Duodenal mucosa (tissue), 2 donors: ENCODE measurements at regions not wholly inside any gene's neighbourhood (a gene's known extent, or its start where the extent isn't known, plus 50 kb on each side); places are given as distances from the start of the nearest gene placed in this dataset.

Source experiments
- H3K27ac ChIP-seq: one replicate; pipeline ENCODE4 v1.7.0; 2013; ENCODE audit warnings: low read depth, low read length
- H3K27me3 ChIP-seq, 2 donors: one replicate each; pipeline ENCODE4 v1.7.0; 2013; ENCODE audit warnings: low read length in 2 of 2, control low read depth in 1 of 2; ENCODE audit not compliant: insufficient read depth in 2 of 2, control insufficient read depth in 1 of 2
- H3K36me3 ChIP-seq, 2 donors: one replicate each; pipeline ENCODE4 v1.7.0; 2013; ENCODE audit warnings: low read length in 2 of 2, control low read depth in 1 of 2; ENCODE audit not compliant: insufficient read depth in 2 of 2, control insufficient read depth in 1 of 2
- H3K4me1 ChIP-seq, 2 donors: one replicate each; pipeline ENCODE4 v1.7.0; 2013; ENCODE audit warnings: low read length in 2 of 2, control low read depth in 1 of 2; ENCODE audit not compliant: insufficient read depth in 2 of 2, control insufficient read depth in 1 of 2
- H3K4me3 ChIP-seq, 2 donors: one replicate each; pipeline ENCODE4 v1.7.0; 2013; ENCODE audit warnings: low read length in 2 of 2, low read depth in 1 of 2
- H3K9ac ChIP-seq, 2 donors: one replicate each; pipeline ENCODE4 v1.7.0; 2013; ENCODE audit warnings: low read length in 2 of 2, low read depth in 1 of 2
- H3K9me3 ChIP-seq, 2 donors: one replicate each; pipeline ENCODE4 v1.7.0; 2013; ENCODE audit warnings: low read length in 2 of 2, control low read depth in 1 of 2; ENCODE audit not compliant: control insufficient read depth in 1 of 2

DNA sequence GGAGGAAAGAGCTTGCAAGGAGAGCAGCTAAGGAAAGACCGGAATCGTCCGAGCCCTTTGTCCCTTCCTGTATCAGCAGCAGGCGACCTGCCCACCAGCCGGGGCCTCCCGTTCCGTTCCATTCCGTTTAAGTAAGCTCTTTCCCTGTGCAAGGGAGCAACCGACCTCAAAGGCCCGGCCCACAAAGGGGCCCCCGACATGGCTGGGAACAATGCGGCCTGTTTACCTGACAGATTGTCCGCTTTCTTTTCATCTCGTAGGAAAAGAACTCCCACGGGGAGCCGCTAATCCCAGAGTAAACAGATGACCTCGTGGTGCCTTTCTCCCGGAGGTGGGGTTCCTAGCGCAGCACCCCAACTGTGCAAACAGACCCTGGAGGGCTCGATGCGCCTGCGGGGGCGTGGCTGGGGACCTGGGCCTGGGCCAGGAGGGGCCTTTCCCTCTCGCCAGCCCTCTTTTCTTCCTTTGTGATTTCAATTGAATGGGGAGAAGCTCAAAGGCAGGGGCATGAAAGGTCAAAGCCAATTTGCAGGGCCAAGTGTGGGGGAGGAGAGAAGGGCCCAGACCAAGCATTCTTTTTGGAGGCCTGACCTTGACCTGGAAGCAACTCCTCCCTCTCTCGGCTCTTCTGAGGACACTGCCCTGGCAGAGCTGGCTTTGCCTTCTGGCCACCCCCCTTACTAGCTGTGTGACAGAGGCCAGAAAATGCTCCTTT lies 120.2 kb downstream of the INHBB start:
- Histone ChIP-seq H3K36me3 (no peaks in the 10 kb centered on the region), H3K9me3 (no peaks in the 10 kb centered on the region), H3K27me3 (no peaks in the 10 kb centered on the region), H3K4me1 (peaks cover 0 to 18% of the 10 kb centered on the region in 2 donors), H3K4me3 (peak overlapping the region in 1 of 2 donors; percentile 3), H3K9ac (no peak overlapping the region), H3K27ac (no peak overlapping the region)

GRCh38 chr2:120466704-120467054 lies 120.7 kb downstream of the INHBB start:
- no peaks in the 10 kb centered on the region for H3K9me3 ChIP-seq
- no peaks in the 10 kb centered on the region for H3K36me3 ChIP-seq
- no peaks in the 10 kb centered on the region for H3K27me3 ChIP-seq
- no peak overlapping the region for H3K4me3 ChIP-seq
- H3K27ac ChIP-seq = no peak overlapping the region
- H3K9ac ChIP-seq = no peak overlapping the region
- H3K4me1 ChIP-seq = peaks cover 0 to 18% of the 10 kb centered on the region in 2 donors

DNA sequence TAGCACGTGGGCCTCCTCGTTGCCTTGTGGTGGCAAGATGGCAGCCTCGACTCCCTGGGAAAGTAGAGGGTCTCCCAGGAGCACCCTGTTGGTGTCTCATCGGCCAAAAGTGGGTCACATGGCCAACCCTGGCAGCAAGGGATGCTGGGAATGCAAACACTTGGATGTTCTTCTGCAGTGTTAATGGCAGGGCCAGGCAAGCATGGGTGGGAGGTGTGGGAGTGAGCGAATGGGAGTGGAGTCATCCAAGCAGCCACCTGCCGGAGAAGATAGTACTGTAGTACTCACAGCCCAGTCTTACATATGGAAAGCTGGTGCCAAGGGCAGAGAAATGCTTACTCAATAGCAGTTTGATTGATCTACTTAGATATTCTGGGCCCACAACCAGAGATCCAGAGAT lies 122.2 kb downstream of the INHBB start:
- H3K9me3 ChIP-seq = no peaks in the 10 kb centered on the region
- no peak overlapping the region for H3K9ac ChIP-seq
- no peaks in the 10 kb centered on the region for H3K27me3 ChIP-seq
- no peaks in the 10 kb centered on the region for H3K36me3 ChIP-seq
- peaks cover under 1 to 24% of the 10 kb centered on the region in 2 donors for H3K4me1 ChIP-seq
- H3K4me3 ChIP-seq = no peak overlapping the region
- H3K27ac ChIP-seq = no peak overlapping the region

GRCh38 chr2:120469426-120469825 lies 123.5 kb downstream of the INHBB start:
- H3K36me3 ChIP-seq = no peaks in the 10 kb centered on the region
- no peak overlapping the region for H3K27ac ChIP-seq
- no peak overlapping the region for H3K4me3 ChIP-seq
- no peak overlapping the region for H3K9ac ChIP-seq
- H3K9me3 ChIP-seq = no peaks in the 10 kb centered on the region
- peaks cover 10 to 36% of the 10 kb centered on the region in 2 donors for H3K4me1 ChIP-seq
- no peaks in the 10 kb centered on the region for H3K27me3 ChIP-seq

DNA sequence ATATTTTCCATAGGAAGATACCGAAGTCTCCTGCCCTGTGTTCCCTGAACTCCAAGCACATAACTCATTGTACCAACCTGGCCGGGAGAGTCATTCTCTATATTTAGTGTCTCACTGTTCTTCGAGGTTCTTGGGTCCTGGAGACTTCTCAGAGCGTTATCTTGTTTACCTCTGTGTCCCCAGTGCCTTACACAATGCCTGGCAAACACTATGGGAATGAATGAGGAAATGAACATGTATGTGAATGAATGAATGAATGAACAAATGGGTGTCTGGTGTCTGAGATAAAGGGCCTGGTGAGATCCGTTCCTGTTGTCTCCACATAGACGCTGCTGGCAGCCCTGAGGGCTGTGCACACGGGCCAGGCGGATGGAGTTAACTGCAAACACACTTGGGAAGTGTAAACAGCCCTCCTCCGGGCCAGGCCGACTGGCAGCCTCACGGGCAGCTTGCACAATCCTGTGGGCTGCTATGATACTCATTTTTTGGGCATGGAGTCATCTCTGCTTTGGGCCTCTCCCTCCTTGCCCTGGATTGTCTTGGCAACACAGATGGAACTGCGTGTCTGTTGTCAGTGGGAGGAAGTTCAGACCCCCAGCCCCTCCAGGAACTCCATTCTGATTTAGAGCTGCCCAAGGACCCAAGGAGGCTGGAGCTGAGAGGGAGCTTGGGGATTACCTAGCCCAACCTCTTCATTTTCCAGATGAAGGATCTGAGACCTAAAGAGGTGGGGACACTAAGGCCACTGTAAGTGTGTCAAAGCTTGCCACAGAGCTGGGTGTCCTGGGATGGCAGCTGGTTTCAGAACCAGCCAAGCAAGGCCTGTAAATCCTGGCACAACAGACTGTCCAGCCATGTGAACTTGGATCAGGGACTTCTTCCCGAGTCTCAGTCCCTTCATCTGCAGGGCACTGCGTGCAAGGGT lies 124.4 kb downstream of the INHBB start:
- Histone ChIP-seq H3K4me1 (peaks cover 10 to 36% of the 10 kb centered on the region in 2 donors), H3K27ac (no peak overlapping the region)

GRCh38 chr2:120471166-120471565 lies 125.2 kb downstream of the INHBB start:
- Histone ChIP-seq H3K36me3 (no peaks in the 10 kb centered on the region), H3K27ac (no peak overlapping the region), H3K4me1 (peaks cover 10 to 34% of the 10 kb centered on the region in 2 donors), H3K4me3 (no peak overlapping the region), H3K27me3 (no peaks in the 10 kb centered on the region), H3K9ac (no peak overlapping the region), H3K9me3 (no peaks in the 10 kb centered on the region)

More for the DNA sequence above, 124.4 kb downstream of the INHBB start:
- Histone ChIP-seq H3K4me3 (no peak overlapping the region), H3K9me3 (no peaks in the 10 kb centered on the region), H3K9ac (no peak overlapping the region), H3K36me3 (no peaks in the 10 kb centered on the region), H3K27me3 (no peaks in the 10 kb centered on the region)

DNA sequence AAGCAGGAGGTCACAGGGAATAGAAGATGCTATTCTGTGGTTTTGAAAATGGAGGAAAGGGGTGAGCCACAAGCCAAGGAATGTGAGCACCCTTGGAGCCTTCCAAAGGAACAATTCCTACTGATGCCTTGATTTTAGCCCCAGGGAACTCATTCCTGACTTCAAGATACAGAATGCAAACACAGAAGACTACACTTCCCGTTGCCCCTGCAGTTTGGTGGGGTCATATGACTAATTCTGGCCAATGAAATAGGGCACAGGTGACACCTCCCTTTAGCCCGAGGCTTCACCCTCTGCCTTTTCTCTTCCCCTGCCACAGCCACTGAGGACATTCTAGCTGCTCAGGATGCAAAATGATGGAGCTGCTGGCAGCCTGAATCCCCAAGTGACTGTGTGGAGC lies 126.1 kb downstream of the INHBB start:
- Histone ChIP-seq H3K27me3 (no peaks in the 10 kb centered on the region), H3K4me1 (peaks cover 10 to 30% of the 10 kb centered on the region in 2 donors), H3K36me3 (no peaks in the 10 kb centered on the region), H3K27ac (no peak overlapping the region), H3K4me3 (no peak overlapping the region), H3K9me3 (no peaks in the 10 kb centered on the region), H3K9ac (no peak overlapping the region)

- H3K27ac ChIP-seq = no peak overlapping the region
- H3K36me3 ChIP-seq = no peaks in the 10 kb centered on the region
- H3K4me1 ChIP-seq = peaks cover 10 to 30% of the 10 kb centered on the region in 2 donors
- H3K27me3 ChIP-seq = no peaks in the 10 kb centered on the region
- H3K9ac ChIP-seq = no peak overlapping the region
- H3K9me3 ChIP-seq = no peaks in the 10 kb centered on the region
- no peak overlapping the region for H3K4me3 ChIP-seq
Observed at GRCh38 chr2:120472891-120473309, 127.0 kb downstream of the INHBB start.

DNA sequence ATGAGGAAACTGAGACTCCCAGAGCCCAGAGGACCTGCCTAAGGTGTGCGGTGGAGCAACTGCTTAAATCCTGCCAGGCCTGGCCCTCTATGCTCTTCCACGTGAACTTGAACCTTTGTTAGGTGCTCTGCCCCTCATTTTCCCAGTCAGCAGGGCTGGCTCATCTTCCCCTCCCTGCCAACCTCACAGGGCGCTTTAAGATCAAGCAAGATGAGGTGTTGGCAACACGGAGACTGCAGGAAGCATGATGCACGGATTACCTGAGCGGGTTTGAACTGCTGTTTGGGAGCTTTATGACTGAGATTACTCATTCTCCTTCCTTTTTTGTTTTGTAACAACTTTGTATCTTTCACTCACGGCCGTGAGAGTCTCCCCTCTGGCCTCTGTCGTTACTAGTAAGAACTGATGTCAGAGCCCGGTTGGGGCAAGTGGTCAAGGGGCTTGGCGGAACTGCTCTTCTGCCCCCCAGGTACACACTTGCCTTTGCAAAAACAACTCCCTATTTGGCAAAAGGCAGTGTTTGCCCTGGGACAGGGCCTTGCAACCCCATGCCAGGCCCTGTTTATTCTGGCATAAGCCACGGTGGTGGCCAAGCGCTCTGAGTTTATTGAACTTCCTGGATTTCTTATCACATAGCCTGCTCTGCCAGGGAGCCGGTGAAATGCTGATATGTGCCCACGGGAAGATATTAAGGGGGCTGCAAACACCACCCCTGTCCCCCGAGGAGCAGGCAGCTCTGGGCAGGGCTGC lies 127.8 kb downstream of the INHBB start:
- no peak overlapping the region for H3K4me3 ChIP-seq
- H3K36me3 ChIP-seq = no peaks in the 10 kb centered on the region
- peaks cover 10 to 30% of the 10 kb centered on the region in 2 donors for H3K4me1 ChIP-seq
- H3K27ac ChIP-seq = no peak overlapping the region
- H3K27me3 ChIP-seq = no peaks in the 10 kb centered on the region
- H3K9me3 ChIP-seq = no peaks in the 10 kb centered on the region
- no peak overlapping the region for H3K9ac ChIP-seq

GRCh38 chr2:120474486-120474885 lies 128.6 kb downstream of the INHBB start:
- H3K27me3 ChIP-seq = no peaks in the 10 kb centered on the region
- no peaks in the 10 kb centered on the region for H3K9me3 ChIP-seq
- peaks cover 10 to 29% of the 10 kb centered on the region in 2 donors for H3K4me1 ChIP-seq
- H3K36me3 ChIP-seq = no peaks in the 10 kb centered on the region
- H3K4me3 ChIP-seq = no peak overlapping the region
- H3K9ac ChIP-seq = no peak overlapping the region
- H3K27ac ChIP-seq = no peak overlapping the region
